Bronchial epithelial cell (primary cell): ENCODE measurements at regions not wholly inside any gene's neighbourhood (a gene's known extent, or its start where the extent isn't known, plus 50 kb on each side); places are given as distances from the start of the nearest gene placed in this dataset.

Experiments
- DNase-seq: peaks from one replicate; pipeline ENCODE4 v3.0.0-alpha.2; 2010; ENCODE audit warnings: low read depth
- FAIRE-seq: peaks from 2 replicates; lab custom pipeline; 2011; peaks lifted over from hg19 to GRCh38; lab: Jason Lieb, UNC
- H3K27me3 ChIP-seq: 2 replicates; pipeline ENCODE4 v1.5.1; 2011; ENCODE audit warnings: low read length; ENCODE audit not compliant: control insufficient read depth, insufficient read depth
- H3K36me3 ChIP-seq: 2 replicates; pipeline ENCODE4 v1.5.1; 2011; ENCODE audit warnings: low read length; ENCODE audit not compliant: control insufficient read depth, insufficient read depth
- H3K4me3 ChIP-seq: 2 replicates; pipeline ENCODE4 v1.5.1; 2011; ENCODE audit warnings: mild to moderate bottlenecking, low read depth, low read length, control low read depth
- CTCF ChIP-seq: IDR thresholded peaks from 2 replicates; pipeline ENCODE4 v1.5.1; 2011; ENCODE audit warnings: mild to moderate bottlenecking, moderate library complexity, low read length, control low read depth, inconsistent platforms; ENCODE audit not compliant: insufficient read depth, severe bottlenecking

GRCh38 chr2:65501074-65501473 lies 68.7 kb upstream of the SPRED2 start:
- TF ChIP-seq CTCF = no peak
- DNase-seq (no peak), FAIRE-seq (no peak)
- Histone ChIP-seq H3K4me3 (no peak overlapping the region), H3K36me3 (no peaks in the 10 kb centered on the region), H3K27me3 (peaks cover 1% of the 10 kb centered on the region)

- Histone ChIP-seq H3K36me3 (no peaks in the 10 kb centered on the region), H3K4me3 (no peak overlapping the region), H3K27me3 (peaks cover 1% of the 10 kb centered on the region)
- DNase-seq = no peak
- no peak for FAIRE-seq
- no peak for TF ChIP-seq CTCF
Measured at GRCh38 chr2:65500310-65501040, 68.1 kb upstream of the SPRED2 start.

- no peak for DNase-seq
- TF ChIP-seq CTCF = no peak
- no peak for FAIRE-seq
Measured at GRCh38 chr2:65499216-65499615, 66.8 kb upstream of the SPRED2 start.

GRCh38 chr2:65498396-65498795 lies 66.0 kb upstream of the SPRED2 start:
- H3K36me3 ChIP-seq = no peaks in the 10 kb centered on the region
- no peak for TF ChIP-seq CTCF
- no peak for FAIRE-seq
- no peak for DNase-seq
- H3K4me3 ChIP-seq = no peak overlapping the region
- peaks cover 1% of the 10 kb centered on the region for H3K27me3 ChIP-seq

More at GRCh38 chr2:65499216-65499615, 66.8 kb upstream of the SPRED2 start:
- Histone ChIP-seq H3K36me3 (no peaks in the 10 kb centered on the region), H3K4me3 (no peak overlapping the region), H3K27me3 (peaks cover 1% of the 10 kb centered on the region)

- no peak for FAIRE-seq
- Histone ChIP-seq H3K36me3 (no peaks in the 10 kb centered on the region), H3K4me3 (no peak overlapping the region), H3K27me3 (no peaks in the 10 kb centered on the region)
- TF ChIP-seq CTCF = no peak
- no peak for DNase-seq
Measured at GRCh38 chr2:65495251-65495877, 63.0 kb upstream of the SPRED2 start.
